ENCODE measurements at regions not wholly inside any gene's neighbourhood (a gene's known extent, or its start where the extent isn't known, plus 50 kb on each side); places are given as distances from the start of the nearest gene placed in this dataset.

- H3K9me3 ChIP-seq (ENCODE audit: low read length): no peaks in the 10 kb centered on the region
- H3K4me2 ChIP-seq (ENCODE audit: low read length): no peak overlapping the region
- no peak overlapping the region for H2AFZ ChIP-seq (ENCODE audit: low read length)
- DNase-seq (ENCODE audit: low spot score): no peak
- no peak overlapping the region for H3K4me3 ChIP-seq (ENCODE audit: low read depth, low read length, poor library complexity, severe bottlenecking)
- ChIA-PET POLR2A (interaction anchor here (0.7 kb wide), 2 partner anchors 16 to 45 kb away, joined by 3 read pairs; no protein-coding TSS in a partner anchor), CTCF (ENCODE audit: unreplicated experiment) (no interaction called here)
- TF ChIP-seq CTCF (conservative IDR thresholded peaks at IDR 0.05; ENCODE audit: low read length): no peak
- no peak for TF ChIP-seq EZH2phosphoT487 (IDR thresholded peaks at IDR 0.05; ENCODE audit: borderline replicate concordance, low read depth, low read length)
- no peak overlapping the region for H3K27ac ChIP-seq (ENCODE audit: low read depth, low read length, poor library complexity, severe bottlenecking)
- no TSS peak for BruUV-seq (replicated peaks)
- no peaks in the 10 kb centered on the region for H3K4me1 ChIP-seq (ENCODE audit: insufficient read depth, low read length, poor library complexity, severe bottlenecking)
- no peaks in the 10 kb centered on the region for H4K20me1 ChIP-seq (ENCODE audit: insufficient read depth, low read length)
- H3K36me3 ChIP-seq (ENCODE audit: insufficient read depth, low read length): no peaks in the 10 kb centered on the region
- intact Hi-C loops (cut with micrococcal nuclease; ENCODE audit: unreplicated experiment): no loop called here
- no peaks in the 10 kb centered on the region for H3K9me2 ChIP-seq (ENCODE audit: insufficient read depth, low read length)
- H3K79me2 ChIP-seq (ENCODE audit: insufficient read depth, low read depth, low read length): no peaks in the 10 kb centered on the region
Observed at GRCh38 chr3:160622263-160623045, 54.5 kb upstream of the ARL14 start.

DNA sequence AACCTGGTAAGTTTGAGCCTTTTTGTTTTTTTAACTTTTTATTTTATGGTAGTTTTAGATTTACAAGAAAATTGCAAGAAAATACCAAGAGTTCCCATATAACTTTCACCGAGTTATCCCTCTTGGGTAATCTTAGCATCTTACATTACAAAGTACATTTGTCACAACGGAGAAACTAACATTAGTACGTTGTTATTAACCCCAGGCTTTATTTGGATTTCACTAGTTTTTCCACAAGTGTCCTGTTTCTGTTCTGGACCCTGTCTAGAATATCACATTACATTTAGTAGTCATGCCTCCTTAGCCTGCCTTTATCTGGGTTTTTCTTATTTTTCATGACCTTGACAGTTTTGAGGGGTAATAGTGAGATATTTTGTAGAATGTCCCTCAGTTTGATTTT is 53.5 kb upstream of the KPNA4 start:
- ChIA-PET POLR2A (interaction anchor here (0.7 to 1.5 kb wide), 2 partner anchors 59 to 284 kb away, joined by 4 to 8 read pairs; no protein-coding TSS in a partner anchor), CTCF (ENCODE audit: unreplicated experiment) (no interaction called here)
- Histone ChIP-seq H4K20me1 (ENCODE audit: insufficient read depth, low read length) (no peaks in the 10 kb centered on the region), H3K79me2 (ENCODE audit: insufficient read depth, low read depth, low read length) (no peaks in the 10 kb centered on the region), H3K4me1 (ENCODE audit: insufficient read depth, low read length, poor library complexity, severe bottlenecking) (no peaks in the 10 kb centered on the region), H3K27ac (ENCODE audit: low read depth, low read length, poor library complexity, severe bottlenecking) (no peak overlapping the region), H3K4me2 (ENCODE audit: low read length) (no peak overlapping the region), H3K9me2 (ENCODE audit: insufficient read depth, low read length) (no peaks in the 10 kb centered on the region), H3K4me3 (ENCODE audit: low read depth, low read length, poor library complexity, severe bottlenecking) (no peak overlapping the region), H3K36me3 (ENCODE audit: insufficient read depth, low read length) (no peaks in the 10 kb centered on the region), H3K9me3 (ENCODE audit: low read length) (no peaks in the 10 kb centered on the region), H2AFZ (ENCODE audit: low read length) (no peak overlapping the region)
- intact Hi-C loops (cut with micrococcal nuclease; ENCODE audit: unreplicated experiment): no loop called here
- no peak for TF ChIP-seq CTCF (conservative IDR thresholded peaks at IDR 0.05; ENCODE audit: low read length)
- TF ChIP-seq EZH2phosphoT487 (IDR thresholded peaks at IDR 0.05; ENCODE audit: borderline replicate concordance, low read depth, low read length): no peak
- BruUV-seq (replicated peaks): no TSS peak
- no peak for DNase-seq (ENCODE audit: low spot score)

GRCh38 chr3:160618363-160618762 is 53.0 kb upstream of the KPNA4 start:
- ChIA-PET POLR2A (interaction anchor here (0.6 to 1.5 kb wide), 3 partner anchors 59 to 756 kb away, joined by 3 to 8 read pairs (median 4); no protein-coding TSS in a partner anchor), CTCF (ENCODE audit: unreplicated experiment) (no interaction called here)
- no peaks in the 10 kb centered on the region for H3K79me2 ChIP-seq (ENCODE audit: insufficient read depth, low read depth, low read length)
- no peaks in the 10 kb centered on the region for H3K9me2 ChIP-seq (ENCODE audit: insufficient read depth, low read length)
- TF ChIP-seq EZH2phosphoT487 (IDR thresholded peaks at IDR 0.05; ENCODE audit: borderline replicate concordance, low read depth, low read length) (no peak), CTCF (conservative IDR thresholded peaks at IDR 0.05; ENCODE audit: low read length) (no peak)
- H3K4me2 ChIP-seq (ENCODE audit: low read length): no peak overlapping the region
- H3K4me1 ChIP-seq (ENCODE audit: insufficient read depth, low read length, poor library complexity, severe bottlenecking): no peaks in the 10 kb centered on the region
- H3K27ac ChIP-seq (ENCODE audit: low read depth, low read length, poor library complexity, severe bottlenecking): no peak overlapping the region
- no peaks in the 10 kb centered on the region for H3K36me3 ChIP-seq (ENCODE audit: insufficient read depth, low read length)
- no peak overlapping the region for H2AFZ ChIP-seq (ENCODE audit: low read length)
- intact Hi-C loops (cut with micrococcal nuclease; ENCODE audit: unreplicated experiment): no loop called here
- DNase-seq (ENCODE audit: low spot score): no peak
- no TSS peak for BruUV-seq (replicated peaks)
- no peak overlapping the region for H3K4me3 ChIP-seq (ENCODE audit: low read depth, low read length, poor library complexity, severe bottlenecking)
- no peaks in the 10 kb centered on the region for H3K9me3 ChIP-seq (ENCODE audit: low read length)
- H4K20me1 ChIP-seq (ENCODE audit: insufficient read depth, low read length): no peaks in the 10 kb centered on the region

All from OCI-LY7 (cell line).